NCI-H1105 treated with DMSO at 0.1 percent for 48 hours (cell line): ENCODE measurements at regions not wholly inside any gene's neighbourhood (a gene's known extent, or its start where the extent isn't known, plus 50 kb on each side); places are given as distances from the start of the nearest gene placed in this dataset.

Source experiments
- DNase-seq: peaks from one replicate; lab custom pipeline; 2025; lab: John Stamatoyannopoulos, UW

DNA sequence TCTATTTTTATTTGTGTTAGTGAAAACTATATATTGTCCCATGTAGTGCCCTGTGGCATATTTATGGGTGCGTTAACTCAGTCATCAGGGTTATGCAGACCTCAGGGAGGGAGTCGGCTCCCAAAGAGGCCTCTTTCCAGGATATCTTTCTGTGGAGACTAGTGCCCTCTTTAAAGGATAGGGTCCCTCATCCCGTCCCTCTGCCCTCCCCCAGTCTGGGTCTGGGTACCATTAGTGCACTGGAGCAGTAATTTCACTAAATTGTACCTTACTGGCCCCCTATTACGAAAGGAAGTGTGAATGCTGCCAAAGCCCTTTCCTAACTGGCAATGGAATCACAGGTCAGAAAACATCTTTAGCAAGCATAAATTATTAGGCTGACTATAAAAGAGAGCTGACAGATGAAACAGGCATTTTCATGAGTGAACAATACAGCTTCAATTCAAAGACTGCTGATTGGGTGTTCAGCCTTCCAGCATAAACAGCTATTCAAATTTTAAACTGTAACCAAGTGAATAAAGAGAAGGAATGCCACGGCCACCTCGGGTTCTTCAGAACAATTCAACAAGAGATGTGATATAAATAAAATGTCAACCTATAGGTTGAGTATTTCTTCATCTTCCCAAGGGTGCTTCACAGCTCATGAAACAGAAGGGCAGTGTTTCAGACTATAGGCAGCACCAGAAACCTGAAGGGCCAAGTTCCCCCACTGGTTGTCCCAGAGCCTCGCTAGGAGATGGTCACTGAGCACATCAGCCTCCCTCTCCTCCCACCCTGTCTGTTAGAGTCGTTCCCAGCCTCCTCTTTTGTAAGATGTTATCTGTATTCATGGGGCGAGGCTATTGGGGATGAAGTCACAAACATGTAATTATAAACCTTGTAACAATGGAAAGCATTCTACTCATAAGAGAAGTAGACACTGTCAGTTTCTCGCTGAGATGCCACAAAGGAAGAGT, 318.7 kb downstream of the TMEM161B start:
- DNase-seq = no peak

DNA sequence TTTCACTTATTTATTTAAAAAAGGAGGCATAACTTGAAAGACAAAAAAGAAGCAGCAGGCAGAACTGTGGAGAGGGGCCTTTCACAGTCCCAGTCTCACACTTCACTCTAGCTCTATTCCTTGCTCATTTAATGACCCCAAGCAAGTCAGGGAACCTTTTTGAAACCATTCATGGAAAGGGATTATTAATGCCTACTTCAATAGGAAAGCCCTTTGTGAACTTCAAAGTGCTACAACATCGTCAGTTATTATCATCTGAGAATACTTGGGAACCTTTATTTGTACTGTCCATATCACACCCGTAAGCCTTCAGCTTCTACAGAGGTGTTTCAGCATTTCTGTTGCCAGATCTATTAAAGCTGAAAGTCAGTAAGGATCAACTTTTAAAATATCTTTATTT, 320.2 kb downstream of the TMEM161B start:
- DNase-seq = no peak

GRCh38 chr5:87946271-87946670, 322.4 kb downstream of the TMEM161B start:
- DNase-seq = no peak

- DNase-seq = no peak
These were observed 323.4 kb downstream of the TMEM161B start for GRCh38 chr5:87945286-87945650.

- peak; percentile 30 for DNase-seq
These were observed 323.9 kb downstream of the TMEM161B start for GRCh38 chr5:87944553-87945285.

- DNase-seq = no peak
These were observed 327.9 kb downstream of the TMEM161B start for GRCh38 chr5:87940775-87941174.

DNA sequence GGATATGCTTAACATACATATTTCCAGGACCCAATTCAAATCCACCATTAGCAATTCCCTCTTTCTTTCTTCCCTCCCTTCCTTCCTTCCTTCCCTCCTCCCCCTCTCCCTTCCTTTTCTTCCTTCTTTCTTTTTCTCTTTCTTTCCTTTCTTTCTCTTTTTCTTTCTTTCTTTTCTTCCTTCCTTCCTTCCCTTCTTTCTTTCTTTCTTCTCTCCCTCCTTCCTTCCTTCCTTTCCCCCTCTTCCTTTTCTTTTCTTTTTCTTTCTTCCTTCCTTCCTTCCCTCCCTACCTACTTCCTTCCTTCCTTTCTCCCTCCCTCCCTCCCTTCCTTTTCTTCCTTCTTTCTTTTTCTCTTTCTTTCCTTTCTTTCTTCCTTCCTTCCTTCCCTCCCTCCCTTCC, 332.0 kb downstream of the TMEM161B start:
- no peak for DNase-seq

DNA sequence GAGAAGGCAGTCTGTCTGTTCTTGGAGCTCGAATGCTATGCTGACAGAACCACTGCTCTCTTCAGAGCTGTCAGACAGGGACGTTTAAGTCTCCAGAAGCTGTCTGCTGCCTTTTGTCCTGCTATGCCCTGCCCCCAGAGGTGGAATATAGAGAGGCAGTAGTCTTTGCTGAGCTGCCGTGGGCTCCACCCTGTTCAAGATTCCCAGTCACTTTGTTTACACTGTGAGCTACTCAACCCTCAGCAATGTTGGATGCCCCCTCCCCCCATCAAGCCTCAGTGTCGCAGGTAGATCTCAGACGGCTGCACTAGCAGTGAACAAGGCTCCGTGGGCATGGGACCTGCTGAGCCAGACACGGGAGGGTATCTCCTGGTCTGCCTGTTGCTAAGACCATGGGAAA, 344.2 kb downstream of the TMEM161B start:
- DNase-seq = no peak

DNA sequence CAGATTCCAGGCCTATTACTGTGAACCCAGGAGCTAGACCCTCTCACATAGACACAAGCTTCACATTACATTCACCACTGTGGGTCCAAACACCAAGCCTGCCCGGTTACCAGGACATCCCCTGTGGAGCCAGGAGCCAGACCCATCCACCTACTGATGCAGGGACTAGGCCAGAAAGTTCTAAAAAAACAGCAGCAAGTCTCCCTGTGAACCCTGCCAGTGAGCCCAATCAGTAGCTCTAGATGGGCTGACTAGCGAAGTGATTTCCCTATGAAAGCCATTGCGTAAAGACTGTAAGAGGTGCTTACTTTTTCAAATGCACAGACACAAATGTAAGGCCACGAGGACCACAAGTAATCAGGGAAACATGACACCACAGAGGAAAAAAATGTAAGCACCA, 352.3 kb downstream of the TMEM161B start:
- DNase-seq = no peak

GRCh38 chr5:87912419-87912818, 356.2 kb downstream of the TMEM161B start:
- no peak for DNase-seq

DNA sequence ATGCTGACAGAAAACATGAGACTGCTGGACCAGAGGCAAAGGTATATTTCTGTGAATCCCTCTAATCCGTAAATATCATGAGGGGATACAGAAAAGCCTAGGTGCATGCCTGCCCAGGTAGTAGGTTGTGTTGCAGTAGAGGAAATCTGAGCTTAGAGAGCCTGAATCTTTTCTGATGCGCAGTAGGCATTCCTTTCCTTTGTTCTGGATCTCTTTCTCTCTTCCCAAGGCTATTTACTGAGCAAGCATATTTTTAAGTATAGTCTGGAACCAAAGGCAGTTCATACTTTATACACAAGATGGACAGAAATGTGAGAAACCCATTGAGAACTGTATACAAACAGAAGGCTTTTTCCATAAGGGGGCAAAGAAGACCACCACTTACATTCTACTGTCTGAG, 359.3 kb downstream of the TMEM161B start:
- no peak for DNase-seq

DNA sequence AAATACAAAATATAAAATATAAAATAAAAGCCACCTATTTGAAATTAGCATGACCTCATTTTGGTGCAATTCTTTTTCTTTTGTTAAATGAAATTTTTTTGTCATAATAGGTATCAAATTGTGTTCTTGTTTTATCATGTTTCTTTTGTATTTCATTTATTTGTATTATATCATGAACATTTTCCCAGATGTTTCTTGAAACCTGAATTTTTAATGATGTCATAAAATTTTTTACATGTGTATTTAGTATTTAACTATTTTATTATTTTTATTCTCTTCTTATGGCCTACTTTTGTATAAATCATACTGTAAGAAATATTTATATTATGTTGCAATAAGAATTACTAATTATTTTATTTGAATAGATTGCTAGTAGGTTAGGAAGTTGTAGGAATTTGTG, 361.7 kb downstream of the TMEM161B start:
- DNase-seq = no peak

DNA sequence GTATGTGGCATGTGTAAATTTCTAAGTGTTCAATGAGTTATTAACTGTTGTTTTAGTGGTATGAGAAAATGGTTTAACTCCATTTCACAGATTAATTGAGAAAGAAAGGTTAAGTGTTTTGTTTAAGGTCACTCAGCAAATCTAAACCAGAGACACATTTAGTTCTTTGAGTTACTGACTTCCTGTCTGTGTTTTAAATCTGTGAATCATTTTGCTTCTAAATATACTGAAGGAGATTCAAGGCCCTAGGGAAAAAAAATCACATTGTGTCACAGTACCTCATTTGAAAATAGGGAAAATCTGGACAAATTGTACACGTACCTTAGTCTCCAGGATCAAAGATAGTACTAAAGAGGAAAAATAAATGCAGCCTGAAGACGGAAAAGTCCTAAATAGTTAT, 368.2 kb downstream of the TMEM161B start:
- no peak for DNase-seq

- no peak for DNase-seq
These were observed 368.9 kb downstream of the TMEM161B start for GRCh38 chr5:87899721-87900131.

- peak; percentile 0 for DNase-seq
These were observed 369.4 kb downstream of the TMEM161B start for GRCh38 chr5:87899208-87899661.

DNA sequence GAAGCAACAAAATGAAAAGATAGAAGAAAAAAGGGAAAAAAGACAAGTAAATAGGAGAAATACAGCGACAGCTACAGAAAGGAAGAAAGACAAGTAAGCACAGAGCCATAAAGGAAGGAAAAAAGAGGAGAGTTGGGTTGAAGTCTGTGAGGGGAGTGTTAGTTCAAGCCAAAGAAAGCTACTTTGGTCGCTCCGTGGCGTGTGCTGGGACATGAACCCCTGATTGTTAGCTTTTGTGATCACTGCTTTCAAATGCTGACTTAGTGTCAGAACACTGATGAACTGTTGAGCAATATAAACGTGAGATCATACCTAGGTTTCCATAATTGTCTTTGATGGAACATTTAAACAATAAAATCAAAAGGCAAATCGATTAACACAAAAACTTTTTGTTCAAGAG, 370.1 kb downstream of the TMEM161B start:
- DNase-seq = no peak

- no peak for DNase-seq
These were observed 380.5 kb downstream of the TMEM161B start for GRCh38 chr5:87888139-87888538.

- no peak for DNase-seq
These were observed 381.4 kb downstream of the TMEM161B start for GRCh38 chr5:87887247-87887646.

GRCh38 chr5:87886164-87886563, 382.5 kb downstream of the TMEM161B start:
- no peak for DNase-seq

GRCh38 chr5:87885758-87886157, 382.9 kb downstream of the TMEM161B start:
- DNase-seq = peak; percentile 5

DNA sequence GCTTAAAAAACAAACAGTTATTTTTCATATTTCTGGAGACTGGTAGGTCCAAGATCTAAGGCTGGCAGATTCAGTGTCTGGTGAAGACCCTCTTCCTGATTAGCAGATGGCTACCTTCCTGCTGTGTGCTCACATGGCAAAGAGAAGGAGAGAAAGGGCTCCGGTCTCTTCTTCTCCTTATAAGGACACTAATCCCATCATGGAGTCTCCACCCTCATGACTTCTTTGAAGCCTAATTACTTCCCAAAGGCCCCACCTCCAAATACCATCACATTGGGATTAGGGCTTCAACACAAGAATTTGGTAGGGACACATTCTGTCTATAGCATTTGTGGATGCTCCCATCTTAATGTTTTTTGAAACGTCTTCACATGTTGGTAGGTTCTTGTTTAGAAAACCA, 391.1 kb downstream of the TMEM161B start:
- DNase-seq = no peak

DNA sequence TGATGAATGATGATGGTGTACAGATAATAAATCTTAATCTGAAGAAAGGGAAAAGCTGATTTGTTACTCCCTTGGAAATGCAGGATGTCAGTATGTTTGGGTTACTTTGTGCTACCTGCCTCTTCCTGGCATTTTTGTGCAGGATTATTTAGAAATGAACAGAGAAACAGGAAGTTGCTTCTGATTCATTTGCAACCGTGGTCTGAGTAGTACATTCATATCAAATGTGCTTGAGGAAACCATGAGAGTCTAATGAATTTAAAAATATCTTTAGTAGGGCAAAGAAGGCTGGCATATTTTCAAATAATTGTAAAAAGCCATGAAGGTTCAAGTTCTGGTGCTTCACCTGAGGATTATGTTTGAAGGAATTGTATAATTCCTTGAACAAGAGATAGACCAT, 391.6 kb downstream of the TMEM161B start:
- no peak for DNase-seq

GRCh38 chr5:87876616-87877015, 392.0 kb downstream of the TMEM161B start:
- DNase-seq = no peak
